Posterior cingulate gyrus (tissue), 11 donors: ENCODE measurements at regions not wholly inside any gene's neighbourhood (a gene's known extent, or its start where the extent isn't known, plus 50 kb on each side); places are given as distances from the start of the nearest gene placed in this dataset.

ENCODE experiments used
- DNase-seq, 10 donors: peaks; one replicate each; pipeline versions ENCODE4 v3.0.0 to v3.0.0-alpha.2; 2020 to 2021; ENCODE audit warnings: mixed read lengths in 3 of 10
- intact Hi-C: fragments of 100-400 bp; cut with DNase I; formaldehyde crosslinking; loops from one replicate; pipeline ENCODE4 v1.15.1; 2023

GRCh38 chr5:50963971-50964745 lies 297.7 kb downstream of the PARP8 start:
- peak in 1 of 10 donors; percentile 69 for DNase-seq
- intact Hi-C loops, result loop anchor here (2.0 to 10.0 kb wide), 5 partner anchors 421 to 1601 kb away; partner anchors contain the start of gene ISL1

GRCh38 chr5:50964746-50965653 lies 298.6 kb downstream of the PARP8 start:
- intact Hi-C loops, result loop anchor here (5.0 to 10.0 kb wide), 4 partner anchors 420 to 1600 kb away; partner anchors contain the start of gene ISL1
- DNase-seq, result no peak

DNA sequence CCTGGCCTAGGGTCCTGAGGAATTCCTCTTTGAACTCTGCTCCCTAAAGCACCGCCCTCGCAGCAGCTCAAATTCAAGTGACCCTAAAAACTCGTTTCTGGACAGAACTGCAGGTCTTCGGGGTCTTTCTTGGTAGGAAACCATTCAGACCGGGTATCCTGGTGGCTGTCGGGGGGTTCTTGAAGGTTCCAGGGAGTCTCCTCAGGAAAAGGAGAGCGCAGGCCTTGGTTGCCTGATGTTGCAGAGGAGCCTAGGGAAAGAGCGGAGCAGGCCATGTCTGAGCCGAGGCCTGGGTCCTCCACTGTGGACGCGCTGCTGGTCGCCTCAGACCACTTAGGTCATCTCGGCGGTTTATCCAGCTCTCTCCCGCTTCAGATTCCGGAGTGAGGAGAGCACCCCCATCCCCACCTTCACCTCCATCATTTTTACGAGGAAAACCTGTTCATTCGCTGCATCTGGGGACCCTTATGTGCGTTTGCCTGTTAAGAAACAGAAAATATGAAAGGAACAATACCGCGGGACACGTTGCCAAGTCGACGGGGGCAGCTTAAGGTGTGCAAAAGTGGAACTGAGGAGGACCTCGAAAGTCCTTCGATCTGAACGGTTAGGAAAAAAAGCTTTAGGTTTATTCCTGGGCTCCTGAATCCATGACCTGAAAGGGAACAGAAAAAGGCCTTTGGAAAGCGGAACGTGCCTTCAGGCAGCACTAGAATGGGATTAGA lies 299.4 kb downstream of the PARP8 start:
- intact Hi-C loops, result loop anchor here (10.0 kb wide), 3 partner anchors 419 to 1599 kb away; partner anchors contain the start of gene ISL1
- peak in 1 of 10 donors; percentile 70 for DNase-seq

DNA sequence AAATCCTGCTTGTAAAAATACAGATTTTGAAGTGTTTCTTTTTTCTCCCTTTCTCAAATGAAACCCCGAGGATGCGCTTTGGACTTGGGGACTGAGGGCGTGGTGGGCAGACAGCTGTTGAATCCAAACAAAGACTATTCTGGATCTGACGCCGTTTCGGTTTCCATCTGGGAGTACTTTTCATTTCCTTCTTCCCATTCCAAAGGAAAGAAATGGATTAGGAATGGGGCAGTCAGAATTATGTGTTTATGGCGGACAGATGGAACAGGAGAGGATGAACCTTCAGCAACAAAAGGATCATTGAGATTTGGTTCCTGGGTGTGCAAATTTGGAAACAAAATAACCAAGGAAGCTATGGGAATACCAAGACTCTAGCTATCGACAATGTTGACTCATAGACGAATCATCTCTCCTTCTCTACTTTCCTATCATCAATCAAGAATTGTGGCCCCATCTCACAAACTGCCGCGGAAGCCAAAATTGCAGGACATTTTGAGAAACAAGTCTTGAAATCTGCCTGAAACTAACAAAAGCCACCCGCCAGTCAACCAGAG lies 300.6 kb downstream of the PARP8 start:
- no peak for DNase-seq
- intact Hi-C loops, result loop anchor here (10.0 kb wide), 3 partner anchors 418 to 1598 kb away; partner anchors contain the start of gene ISL1

DNA sequence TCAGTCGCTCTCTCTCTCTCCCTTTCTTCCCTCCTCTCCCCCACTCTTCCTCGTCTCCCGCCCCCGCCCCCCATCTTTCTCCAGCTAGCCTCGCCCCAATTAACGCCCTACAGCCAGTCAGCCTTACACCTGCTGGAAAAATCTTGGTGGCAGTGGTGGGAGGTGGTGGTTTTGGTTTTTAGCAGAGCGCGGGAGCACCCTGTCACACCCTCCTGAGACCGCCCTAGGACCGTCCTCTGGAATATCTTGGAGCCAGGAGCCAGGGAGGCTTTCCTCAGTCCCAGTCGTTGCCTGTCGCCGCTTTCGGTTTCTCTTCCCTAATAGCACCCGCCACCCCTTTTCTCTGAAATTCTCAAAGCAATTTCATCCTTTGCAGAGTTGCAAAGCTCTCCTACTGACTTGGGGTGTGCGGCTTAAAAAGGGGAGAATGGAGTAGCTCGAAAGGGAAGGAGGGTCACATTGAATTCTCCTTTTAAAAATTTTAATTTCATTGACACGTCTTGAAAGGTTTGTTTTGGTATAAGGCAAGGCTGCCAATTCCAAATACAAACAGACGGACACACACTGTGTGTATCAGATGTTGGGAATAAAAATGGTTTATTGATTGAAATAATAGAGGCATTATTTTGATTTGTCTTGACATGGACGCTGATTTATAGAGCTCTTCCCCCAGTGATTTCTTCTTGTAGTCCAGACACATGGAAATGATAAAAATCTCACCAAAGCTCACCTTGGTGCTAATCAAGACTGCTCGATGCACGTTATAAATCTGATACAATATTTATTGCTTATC lies 301.3 kb downstream of the PARP8 start:
- intact Hi-C loops, result loop anchor here (10.0 kb wide), 3 partner anchors 417 to 1597 kb away; partner anchors contain the start of gene ISL1
- no peak for DNase-seq

DNA sequence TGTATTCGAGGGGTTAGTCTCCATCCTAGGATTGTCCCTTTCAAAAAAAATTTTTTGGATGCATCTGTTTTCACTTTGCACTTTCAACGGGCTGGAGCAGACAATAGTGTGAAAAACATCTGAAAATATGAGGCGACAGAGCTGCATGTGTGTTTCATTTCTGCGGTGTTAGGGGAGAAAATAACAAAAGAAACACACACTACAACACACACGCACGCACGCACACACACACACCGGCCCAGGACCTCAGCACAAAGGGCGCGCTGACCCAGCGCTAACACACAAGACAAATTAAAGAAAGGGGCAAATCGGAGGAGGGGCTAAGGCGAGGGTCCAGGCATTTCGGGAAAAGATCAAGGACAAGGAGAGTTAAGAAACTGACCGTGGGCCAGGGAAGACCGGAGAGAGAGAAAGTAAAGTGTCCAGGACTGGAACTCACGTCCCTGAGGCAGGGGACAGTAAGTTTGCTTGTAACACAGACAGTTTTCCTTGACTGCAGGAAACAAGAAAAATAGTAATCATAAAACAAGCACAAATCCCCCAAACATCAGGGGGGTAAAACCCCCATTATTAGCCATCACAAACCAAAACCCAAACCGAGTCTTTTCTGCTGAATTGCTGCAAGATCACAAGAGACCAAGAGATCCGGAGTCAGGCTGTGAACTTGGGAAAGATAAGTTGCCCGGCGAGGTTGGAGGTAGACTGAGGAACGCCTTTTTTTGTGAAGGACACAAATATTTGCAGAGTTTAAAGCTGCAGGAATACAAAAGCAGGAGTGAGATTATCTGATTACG lies 302.1 kb downstream of the PARP8 start:
- DNase-seq, result no peak
- intact Hi-C loops, result loop anchor here (10.0 kb wide), 3 partner anchors 416 to 1596 kb away; partner anchors contain the start of gene ISL1

- peak in 2 of 10 donors; percentile 73 to 85 for DNase-seq
Observed at GRCh38 chr5:50969151-50970031, 303.0 kb downstream of the PARP8 start.

GRCh38 chr5:50975840-50976239 lies 309.4 kb downstream of the PARP8 start:
- no peak for DNase-seq
- intact Hi-C loops, result no loop called here

More at GRCh38 chr5:50969151-50970031, 303.0 kb downstream of the PARP8 start:
- intact Hi-C loops, result loop anchor here (10.0 kb wide), 3 partner anchors 415 to 1595 kb away; partner anchors contain the start of gene ISL1

DNA sequence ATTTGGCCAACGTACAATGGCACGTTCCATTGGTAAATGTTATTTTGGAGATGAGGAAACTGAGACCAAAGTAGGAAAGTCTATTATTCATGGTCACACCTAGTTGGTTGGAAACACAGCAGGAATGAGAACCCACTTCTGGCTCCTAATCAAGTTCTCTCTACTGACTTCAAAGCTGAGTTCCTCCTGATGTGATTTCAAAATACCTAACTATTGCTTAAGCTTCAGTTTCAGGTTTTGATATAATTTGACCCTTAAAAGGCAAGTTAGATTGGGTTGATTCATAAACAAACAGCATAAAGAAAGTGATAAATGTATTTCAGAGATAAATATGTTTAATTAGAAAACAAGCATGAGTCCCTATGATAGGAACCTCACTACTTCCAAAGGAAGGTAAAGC lies 312.5 kb downstream of the PARP8 start:
- DNase-seq, result no peak
- intact Hi-C loops, result no loop called here

GRCh38 chr5:50984640-50985039 lies 318.2 kb downstream of the PARP8 start:
- DNase-seq, result no peak
- intact Hi-C loops, result no loop called here

DNA sequence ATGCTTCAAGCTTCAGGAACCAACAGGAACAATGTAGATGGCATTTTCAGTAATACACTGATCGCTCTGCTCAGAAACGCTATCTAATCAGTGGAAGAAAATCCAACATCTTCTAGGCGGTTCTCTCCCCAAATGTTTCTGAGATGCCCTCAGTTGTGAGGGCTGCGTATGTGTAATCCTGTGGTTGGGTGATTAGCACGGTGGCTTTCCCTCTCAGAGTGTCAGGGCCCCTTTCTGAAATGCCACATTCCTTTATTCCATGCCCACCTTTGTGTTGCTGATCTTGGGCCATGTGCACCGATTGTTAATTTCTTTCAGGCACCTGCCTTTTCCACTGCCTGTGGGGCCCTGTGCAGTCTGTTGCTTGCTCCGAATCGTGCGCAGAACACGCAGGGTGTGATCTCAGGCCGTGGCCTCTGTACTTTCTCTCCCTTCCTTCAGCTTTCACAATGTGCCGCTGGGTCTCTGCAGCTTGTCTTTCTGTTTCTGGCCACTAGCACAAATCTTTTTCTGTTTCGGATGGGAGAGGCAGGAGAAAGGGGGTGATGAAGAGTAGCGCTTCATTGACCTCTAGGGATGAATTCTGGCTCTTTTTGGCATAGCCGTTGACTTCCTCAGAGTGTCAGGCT lies 324.0 kb downstream of the PARP8 start:
- no peak for DNase-seq
- intact Hi-C loops, result no loop called here

GRCh38 chr5:50995285-50995942 lies 329.0 kb downstream of the PARP8 start:
- intact Hi-C loops, result no loop called here

DNA sequence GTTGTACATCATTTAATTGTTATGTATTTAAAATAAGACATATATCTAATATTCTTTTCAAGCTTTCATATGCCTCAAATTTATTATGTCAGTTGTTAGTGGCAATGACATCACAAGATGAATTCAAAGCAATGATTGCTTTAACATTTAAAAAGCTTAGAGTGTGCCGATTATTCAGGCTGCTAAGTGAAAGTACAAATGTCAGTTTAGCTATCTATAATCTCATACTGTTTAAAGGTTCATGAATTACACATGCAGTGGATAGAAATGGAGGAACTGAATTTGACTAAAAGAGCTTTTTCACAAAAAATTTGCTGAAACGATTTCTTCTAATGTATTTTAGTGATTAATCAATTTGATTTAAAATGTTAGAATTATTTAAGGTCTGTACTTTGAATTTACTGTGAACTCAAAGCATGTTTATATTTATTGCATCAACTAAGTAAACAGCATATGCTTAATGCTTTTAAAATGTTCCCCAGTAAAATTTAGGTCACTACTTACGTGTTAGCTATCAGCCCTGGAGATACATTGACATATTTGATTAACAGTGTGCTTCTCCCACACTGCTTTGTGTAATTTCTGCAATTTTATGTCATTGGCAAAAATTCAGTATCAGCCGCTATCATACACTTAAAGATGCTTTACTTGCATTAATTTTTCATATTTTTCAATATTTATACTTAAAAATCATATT lies 334.9 kb downstream of the PARP8 start:
- intact Hi-C loops, result no loop called here
- no peak for DNase-seq

More at GRCh38 chr5:50995285-50995942, 329.0 kb downstream of the PARP8 start:
- DNase-seq, result no peak

- no peak for DNase-seq
- intact Hi-C loops, result no loop called here
Observed at GRCh38 chr5:51002368-51002767, 335.9 kb downstream of the PARP8 start.

- intact Hi-C loops, result no loop called here
- no peak for DNase-seq
Observed at GRCh38 chr5:51013036-51013435, 346.6 kb downstream of the PARP8 start.

DNA sequence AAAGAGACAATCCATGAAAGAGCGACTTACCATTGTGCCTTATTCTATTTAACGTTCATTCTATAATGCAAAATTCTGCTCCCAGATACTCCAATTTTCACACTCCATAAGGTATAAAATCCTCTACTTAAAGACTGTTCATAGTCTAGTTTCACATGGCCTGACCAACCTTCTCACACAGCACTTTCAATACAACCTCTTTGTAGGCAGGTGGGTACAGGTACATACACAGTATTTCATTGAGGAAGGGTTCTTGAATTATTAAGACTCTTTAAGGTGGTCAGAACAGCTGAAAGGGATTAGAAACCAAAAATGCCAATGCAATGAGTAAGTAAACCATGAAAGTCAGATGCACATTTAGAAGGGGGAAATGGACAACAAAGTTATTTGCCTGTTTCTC lies 352.0 kb downstream of the PARP8 start:
- intact Hi-C loops, result no loop called here
- DNase-seq, result no peak
